ENCODE measurements at regions not wholly inside any gene's neighbourhood (a gene's known extent, or its start where the extent isn't known, plus 50 kb on each side); places are given as distances from the start of the nearest gene placed in this dataset.

GRCh38 chr5:17360879-17361278 lies 137.2 kb upstream of the TAF11L2 start:
- DNase-seq (ENCODE audit: low spot score), result no peak
- Histone ChIP-seq H3K27me3 (replicated peaks; ENCODE audit: insufficient read depth, low read depth, low read length, poor library complexity) (no peaks in the 10 kb centered on the region), H3K36me3 (ENCODE audit: insufficient read depth, low read length, poor library complexity, severe bottlenecking) (no peaks in the 10 kb centered on the region), H3K27ac (ENCODE audit: low read depth, low read length, poor library complexity, severe bottlenecking) (no peak overlapping the region), H3K4me3 (ENCODE audit: low read depth, low read length, poor library complexity, severe bottlenecking) (no peak overlapping the region), H3K9me3 (ENCODE audit: low read depth, low read length, poor library complexity, severe bottlenecking) (no peaks in the 10 kb centered on the region), H3K4me1 (ENCODE audit: insufficient read depth, low read length, poor library complexity, severe bottlenecking) (peaks cover 8% of the 10 kb centered on the region)
- ChIA-PET POLR2A (ENCODE audit: low non-redundant PET) (no interaction called here), CTCF (no interaction called here)
- TF ChIP-seq CTCF (conservative IDR thresholded peaks at IDR 0.05; ENCODE audit: low read depth, low read length) (no peak), EZH2 (IDR thresholded peaks at IDR 0.05; ENCODE audit: borderline replicate concordance, low read depth, low read length, poor library complexity, severe bottlenecking) (no peak)
- intact Hi-C loops (cut with micrococcal nuclease; ENCODE audit: unreplicated experiment), result no loop called here
- BruUV-seq (replicated peaks), result no TSS peak

GRCh38 chr5:17361331-17361730 lies 136.7 kb upstream of the TAF11L2 start:
- no peak for TF ChIP-seq CTCF (conservative IDR thresholded peaks at IDR 0.05; ENCODE audit: low read depth, low read length)
- no peak for TF ChIP-seq EZH2 (IDR thresholded peaks at IDR 0.05; ENCODE audit: borderline replicate concordance, low read depth, low read length, poor library complexity, severe bottlenecking)
- H3K4me3 ChIP-seq (ENCODE audit: low read depth, low read length, poor library complexity, severe bottlenecking), result no peak overlapping the region
- intact Hi-C loops (cut with micrococcal nuclease; ENCODE audit: unreplicated experiment), result no loop called here
- H3K36me3 ChIP-seq (ENCODE audit: insufficient read depth, low read length, poor library complexity, severe bottlenecking), result no peaks in the 10 kb centered on the region
- BruUV-seq (replicated peaks), result no TSS peak
- no peak overlapping the region for H3K27ac ChIP-seq (ENCODE audit: low read depth, low read length, poor library complexity, severe bottlenecking)
- peaks cover 8% of the 10 kb centered on the region for H3K4me1 ChIP-seq (ENCODE audit: insufficient read depth, low read length, poor library complexity, severe bottlenecking)
- CTCF ChIA-PET, result no interaction called here
- no peaks in the 10 kb centered on the region for H3K9me3 ChIP-seq (ENCODE audit: low read depth, low read length, poor library complexity, severe bottlenecking)
- POLR2A ChIA-PET (ENCODE audit: low non-redundant PET), result no interaction called here
- no peak for DNase-seq (ENCODE audit: low spot score)
- H3K27me3 ChIP-seq (replicated peaks; ENCODE audit: insufficient read depth, low read depth, low read length, poor library complexity), result no peaks in the 10 kb centered on the region

GRCh38 chr5:17364987-17365810 lies 132.8 kb upstream of the TAF11L2 start:
- BruUV-seq (replicated peaks), result no TSS peak
- H3K4me3 ChIP-seq (ENCODE audit: low read depth, low read length, poor library complexity, severe bottlenecking), result no peak overlapping the region
- TF ChIP-seq EZH2 (IDR thresholded peaks at IDR 0.05; ENCODE audit: borderline replicate concordance, low read depth, low read length, poor library complexity, severe bottlenecking), result no peak
- no peak for TF ChIP-seq CTCF (conservative IDR thresholded peaks at IDR 0.05; ENCODE audit: low read depth, low read length)
- intact Hi-C loops (cut with micrococcal nuclease; ENCODE audit: unreplicated experiment), result no loop called here
- no peak for DNase-seq (ENCODE audit: low spot score)
- no peaks in the 10 kb centered on the region for H3K36me3 ChIP-seq (ENCODE audit: insufficient read depth, low read length, poor library complexity, severe bottlenecking)
- H3K27me3 ChIP-seq (replicated peaks; ENCODE audit: insufficient read depth, low read depth, low read length, poor library complexity), result no peaks in the 10 kb centered on the region
- H3K9me3 ChIP-seq (ENCODE audit: low read depth, low read length, poor library complexity, severe bottlenecking), result no peaks in the 10 kb centered on the region
- POLR2A ChIA-PET (ENCODE audit: low non-redundant PET), result no interaction called here
- H3K27ac ChIP-seq (ENCODE audit: low read depth, low read length, poor library complexity, severe bottlenecking), result no peak overlapping the region
- CTCF ChIA-PET, result no interaction called here
- H3K4me1 ChIP-seq (ENCODE audit: insufficient read depth, low read length, poor library complexity, severe bottlenecking), result peaks cover 12% of the 10 kb centered on the region
